Gastroesophageal sphincter (tissue), 4 donors: ENCODE measurements at regions not wholly inside any gene's neighbourhood (a gene's known extent, or its start where the extent isn't known, plus 50 kb on each side); places are given as distances from the start of the nearest gene placed in this dataset.

Experiments used
- ATAC-seq: fragments of 150-250 bp; one replicate; pipeline ENCODE4 v1.9.1; 2016; ENCODE audit warnings: mild to moderate bottlenecking, moderate library complexity
- H3K27ac ChIP-seq, 4 donors: fragments of 200-600 bp; sonication (generic) in 3 of 4; 1 replicate in 3 of 4; 2 replicates in 1 of 4; pipeline ENCODE4 v1.5.1; 2016 to 2019
- H3K27me3 ChIP-seq: fragments of 200-600 bp; sonication (generic); one replicate; pipeline ENCODE4 v1.5.1; 2019
- H3K36me3 ChIP-seq, 2 donors: fragments of 200-600 bp; sonication (generic); one replicate each; pipeline ENCODE4 v1.5.1; 2019; ENCODE audit warnings: control low read depth in 1 of 2
- H3K4me1 ChIP-seq, 3 donors: fragments of 200-600 bp; sonication (generic); 1 replicate in 2 of 3; 2 replicates in 1 of 3; pipeline ENCODE4 v1.5.1; 2016 to 2019; ENCODE audit warnings: control low read depth in 2 of 3
- H3K4me3 ChIP-seq, 2 donors: fragments of 200-600 bp; sonication (generic); one replicate each; pipeline ENCODE4 v1.5.1; 2019; ENCODE audit warnings: mild to moderate bottlenecking in 1 of 2, moderate library complexity in 1 of 2
- H3K9me3 ChIP-seq, 3 donors: fragments of 200-600 bp; sonication (generic); one replicate each; pipeline ENCODE4 v1.5.1; 2017 to 2019; ENCODE audit warnings: control low read depth in 2 of 3
- CTCF ChIP-seq, 4 experiments: fragments of 200-600 bp in 2 of 4; fragments of 450-650 bp in 2 of 4; sonication (generic) in 1 of 4; IDR thresholded peaks; one replicate each; pipeline ENCODE4 v1.5.1; 2017 to 2019; ENCODE audit warnings: antibody characterized with exemption in 4 of 4, mild to moderate bottlenecking in 2 of 4, moderate library complexity in 2 of 4
- EP300 ChIP-seq: sonication (generic); formaldehyde crosslinking; IDR thresholded peaks from one replicate; pipeline ENCODE4 v1.6.1; 2017; ENCODE audit warnings: antibody characterized with exemption, mild to moderate bottlenecking
- POLR2A ChIP-seq, 2 donors: fragments of 450-650 bp; IDR thresholded peaks; one replicate each; pipeline ENCODE4 v1.6.1; 2017; ENCODE audit warnings: antibody characterized with exemption in 2 of 2, mild to moderate bottlenecking in 2 of 2, moderate library complexity in 1 of 2
- POLR2AphosphoS5 ChIP-seq: sonication (generic); formaldehyde crosslinking; IDR thresholded peaks from one replicate; pipeline ENCODE4 v1.6.1; 2017; ENCODE audit warnings: antibody characterized with exemption
- WGBS, 2 donors: methylation state at CpG; one replicate each; pipeline ENCODE4 v1.1.5; 2018; ENCODE audit warnings: low coverage in 1 of 2; 5-methylcytosine and 5-hydroxymethylcytosine counted together

DNA sequence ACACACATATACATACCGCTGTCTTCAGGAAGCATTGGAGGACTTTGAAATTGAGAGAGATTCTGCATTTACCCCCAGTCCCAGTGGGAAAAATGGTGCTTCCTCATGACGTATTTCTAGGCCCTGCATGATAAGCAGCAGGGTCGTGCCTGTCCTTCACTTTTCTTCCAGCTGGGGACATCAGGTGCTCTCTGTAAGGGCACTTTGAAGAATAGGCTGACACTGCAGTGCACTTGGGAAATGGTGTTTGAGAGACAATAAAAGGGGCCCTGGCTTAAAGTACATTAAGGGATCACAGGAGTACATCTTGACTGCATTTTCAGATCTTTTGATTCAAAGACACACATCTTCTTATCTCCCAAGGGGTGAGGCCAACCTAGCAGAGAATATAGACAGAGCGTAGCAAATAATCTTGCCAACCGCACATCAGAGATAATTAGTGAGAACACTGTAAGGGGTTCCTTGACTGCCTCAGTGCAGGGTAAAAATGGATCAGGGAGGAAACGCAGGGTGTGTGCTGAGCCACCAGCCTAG is 437.9 kb downstream of the CSNK1G3 start:
- 98 to 100% methylated on average over 4 to 6 of the region's 6 CpGs for WGBS, 2 donors

DNA sequence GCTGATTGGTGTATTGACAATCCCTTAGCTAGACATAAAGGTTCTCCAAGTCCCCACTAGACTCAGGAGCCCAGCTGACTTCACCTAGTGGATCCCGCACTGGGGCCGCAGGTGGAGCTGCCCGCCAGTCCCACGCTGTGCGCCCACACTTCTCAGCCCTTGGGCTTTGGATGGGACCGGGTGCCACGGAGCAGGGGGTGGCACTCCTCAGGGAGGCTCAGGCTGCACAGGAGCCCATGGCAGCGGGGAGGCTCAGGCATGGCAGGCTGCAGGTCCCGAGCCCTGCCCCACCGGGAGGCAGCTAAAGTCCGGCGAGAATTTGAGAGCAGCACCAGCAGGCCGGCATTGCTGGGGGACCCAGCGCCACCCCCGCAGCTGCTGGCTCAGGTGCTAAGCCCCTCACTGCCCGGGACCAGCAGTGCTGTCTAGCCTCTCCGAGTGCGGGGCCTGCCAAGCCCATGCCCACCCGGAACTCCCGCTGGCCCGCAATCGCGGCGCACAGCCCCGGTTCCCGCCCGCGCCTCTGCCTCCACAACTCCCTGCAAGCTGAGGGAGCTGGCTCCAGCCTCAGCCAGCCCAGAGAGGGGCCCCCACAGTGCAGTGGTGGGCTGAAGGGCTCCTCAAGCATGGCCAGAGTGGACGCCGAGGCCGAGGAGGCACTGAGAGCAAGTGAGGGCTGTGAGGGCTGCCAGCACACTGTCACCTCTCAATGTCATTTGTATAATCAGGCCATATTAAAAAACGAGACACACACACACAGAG is 437.2 kb downstream of the CSNK1G3 start:
- Histone ChIP-seq H3K4me3 (no peak overlapping the region), H3K27ac (no peak overlapping the region), H3K9me3 (no peaks in the 10 kb centered on the region), H3K36me3 (no peaks in the 10 kb centered on the region), H3K4me1 (no peaks in the 10 kb centered on the region), H3K27me3 (no peaks in the 10 kb centered on the region)
- 100% methylated on average over 1 of the region's 32 CpGs for WGBS, 2 donors
- TF ChIP-seq EP300 (no peak), CTCF (IDR thresholded peaks at IDR 0.05) (no peak), POLR2AphosphoS5 (no peak), POLR2A (IDR thresholded peaks at IDR 0.05) (no peak)
- ATAC-seq = no peak

More for the DNA sequence above, 437.9 kb downstream of the CSNK1G3 start:
- Histone ChIP-seq H3K36me3 (no peaks in the 10 kb centered on the region), H3K27ac (no peak overlapping the region), H3K27me3 (no peaks in the 10 kb centered on the region), H3K4me3 (no peak overlapping the region), H3K9me3 (no peaks in the 10 kb centered on the region), H3K4me1 (no peaks in the 10 kb centered on the region)
- ATAC-seq = no peak
- TF ChIP-seq EP300 (no peak), POLR2A (IDR thresholded peaks at IDR 0.05) (no peak), CTCF (IDR thresholded peaks at IDR 0.05) (no peak), POLR2AphosphoS5 (no peak)

DNA sequence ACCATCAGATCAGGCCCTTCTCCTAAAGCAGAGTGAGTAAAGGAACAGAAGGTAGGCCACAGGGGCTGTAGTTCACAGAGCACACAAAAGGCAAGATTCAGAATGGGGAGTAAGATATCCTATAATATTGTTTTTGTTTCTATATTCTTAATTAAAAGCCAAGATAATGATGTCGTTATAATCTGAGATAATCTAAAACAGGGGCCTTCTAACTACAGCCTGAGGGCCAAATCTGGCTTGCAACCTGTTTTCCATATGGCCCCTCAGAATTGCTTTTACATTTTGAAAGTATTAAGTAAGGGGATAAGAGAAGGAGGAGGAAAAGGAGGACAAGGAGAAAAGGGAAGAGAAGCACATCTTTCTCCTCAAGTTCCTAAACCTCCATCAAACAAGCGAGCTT is 435.8 kb downstream of the CSNK1G3 start:
- TF ChIP-seq CTCF (IDR thresholded peaks at IDR 0.05) = no peak
- Histone ChIP-seq H3K36me3 (no peaks in the 10 kb centered on the region), H3K27me3 (no peaks in the 10 kb centered on the region), H3K9me3 (no peaks in the 10 kb centered on the region), H3K4me1 (no peaks in the 10 kb centered on the region), H3K27ac (no peak overlapping the region), H3K4me3 (no peak overlapping the region)
- 91 to 100% methylated on average over 1 to 2 of the region's 2 CpGs for WGBS, 2 donors
- no peak for ATAC-seq

GRCh38 chr5:123945548-123945947 is 433.6 kb downstream of the CSNK1G3 start:
- Histone ChIP-seq H3K9me3 (peaks cover 0 to 12% (median 0%) of the 10 kb centered on the region in 3 donors), H3K4me1 (no peaks in the 10 kb centered on the region), H3K36me3 (no peaks in the 10 kb centered on the region), H3K27ac (no peak overlapping the region), H3K27me3 (no peaks in the 10 kb centered on the region), H3K4me3 (no peak overlapping the region)
- ATAC-seq = no peak
- TF ChIP-seq EP300 (no peak), POLR2A (IDR thresholded peaks at IDR 0.05) (no peak), POLR2AphosphoS5 (no peak), CTCF (IDR thresholded peaks at IDR 0.05) (no peak)
- WGBS, 2 donors = 67 to 100% methylated on average over 1 of the region's 1 CpG

DNA sequence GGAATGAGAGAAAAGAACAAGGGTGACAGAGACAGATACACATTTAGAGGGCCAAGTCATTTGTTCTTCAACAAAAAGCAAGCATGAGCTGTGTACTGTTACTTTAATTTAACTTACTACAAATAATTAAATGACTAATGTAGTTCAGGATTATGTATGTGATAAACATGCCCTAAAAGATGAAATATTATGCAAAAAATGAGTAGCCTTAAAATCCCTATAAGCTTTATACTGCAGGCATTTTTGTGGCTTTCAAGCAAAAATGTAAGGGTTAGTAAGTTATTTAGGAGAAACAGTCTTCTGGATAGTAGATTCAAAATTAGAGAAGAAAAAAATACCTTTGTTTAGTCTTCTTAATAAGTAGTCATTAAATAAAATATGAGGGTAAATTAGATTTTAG is 431.2 kb downstream of the CSNK1G3 start:
- ATAC-seq = no peak
- TF ChIP-seq POLR2AphosphoS5 (no peak), POLR2A (IDR thresholded peaks at IDR 0.05) (no peak), EP300 (no peak), CTCF (IDR thresholded peaks at IDR 0.05) (no peak)
- H3K27me3 ChIP-seq = no peaks in the 10 kb centered on the region

More for the DNA sequence above, 431.2 kb downstream of the CSNK1G3 start:
- Histone ChIP-seq H3K4me3 (no peak overlapping the region), H3K36me3 (no peaks in the 10 kb centered on the region), H3K4me1 (no peaks in the 10 kb centered on the region), H3K9me3 (peaks cover 0 to 12% (median 0%) of the 10 kb centered on the region in 3 donors), H3K27ac (no peak overlapping the region)
